ENCODE measurements at regions not wholly inside any gene's neighbourhood (a gene's known extent, or its start where the extent isn't known, plus 50 kb on each side); places are given as distances from the start of the nearest gene placed in this dataset.

- Mint-ChIP-seq H3K27ac (ENCODE audit: unreplicated experiment) (no peak overlapping the region), H3K4me3 (ENCODE audit: unreplicated experiment) (no peak overlapping the region)
Observed at GRCh38 chr6:153405931-153406330, 274.8 kb upstream of the RGS17 start.

GRCh38 chr6:153401751-153402150, 270.7 kb upstream of the RGS17 start:
- TF ChIP-seq CTCF (IDR thresholded peaks at IDR 0.05; ENCODE audit: partially characterized antibody, unreplicated experiment): no peak
- Mint-ChIP-seq H3K36me3 (ENCODE audit: unreplicated experiment) (no peaks in the 10 kb centered on the region), H3K4me3 (ENCODE audit: unreplicated experiment) (no peak overlapping the region), H3K4me1 (ENCODE audit: low read depth, unreplicated experiment) (no peaks in the 10 kb centered on the region), H3K9me3 (ENCODE audit: unreplicated experiment) (no peaks in the 10 kb centered on the region), H3K27me3 (ENCODE audit: unreplicated experiment) (no peaks in the 10 kb centered on the region), H3K27ac (ENCODE audit: unreplicated experiment) (no peak overlapping the region)
- DNase-seq: no peak

More at GRCh38 chr6:153405931-153406330, 274.8 kb upstream of the RGS17 start:
- Mint-ChIP-seq H3K4me1 (ENCODE audit: low read depth, unreplicated experiment) (no peaks in the 10 kb centered on the region), H3K27me3 (ENCODE audit: unreplicated experiment) (no peaks in the 10 kb centered on the region), H3K36me3 (ENCODE audit: unreplicated experiment) (no peaks in the 10 kb centered on the region), H3K9me3 (ENCODE audit: unreplicated experiment) (no peaks in the 10 kb centered on the region)
- no peak for DNase-seq
- TF ChIP-seq CTCF (IDR thresholded peaks at IDR 0.05; ENCODE audit: partially characterized antibody, unreplicated experiment): no peak

- no peak for TF ChIP-seq CTCF (IDR thresholded peaks at IDR 0.05; ENCODE audit: partially characterized antibody, unreplicated experiment)
- DNase-seq: no peak
- H3K4me3 Mint-ChIP-seq (ENCODE audit: unreplicated experiment): no peak overlapping the region
- no peaks in the 10 kb centered on the region for H3K27me3 Mint-ChIP-seq (ENCODE audit: unreplicated experiment)
- H3K4me1 Mint-ChIP-seq (ENCODE audit: low read depth, unreplicated experiment): no peaks in the 10 kb centered on the region
- no peaks in the 10 kb centered on the region for H3K9me3 Mint-ChIP-seq (ENCODE audit: unreplicated experiment)
- no peaks in the 10 kb centered on the region for H3K36me3 Mint-ChIP-seq (ENCODE audit: unreplicated experiment)
- H3K27ac Mint-ChIP-seq (ENCODE audit: unreplicated experiment): no peak overlapping the region
Observed at GRCh38 chr6:153392156-153392555, 261.1 kb upstream of the RGS17 start.

DNA sequence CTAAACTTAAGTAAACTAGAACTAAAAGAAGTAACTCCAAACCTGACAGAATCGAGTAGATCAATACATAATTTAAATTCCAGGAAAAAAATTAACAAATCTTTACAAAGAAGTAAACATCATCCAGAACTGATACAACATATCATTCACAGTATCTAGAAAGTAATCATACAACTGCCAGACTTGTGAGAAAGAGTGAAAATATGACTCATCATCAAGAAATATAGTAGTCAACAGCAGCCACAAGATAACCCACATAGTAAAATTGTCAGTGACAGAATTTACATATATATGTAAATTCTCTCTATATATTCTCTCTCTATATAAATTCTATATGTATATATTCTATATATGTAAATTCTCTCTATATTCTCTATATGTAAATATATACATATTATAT, 242.8 kb upstream of the RGS17 start:
- TF ChIP-seq CTCF (IDR thresholded peaks at IDR 0.05; ENCODE audit: partially characterized antibody, unreplicated experiment): no peak
- H3K36me3 Mint-ChIP-seq (ENCODE audit: unreplicated experiment): no peaks in the 10 kb centered on the region
- H3K9me3 Mint-ChIP-seq (ENCODE audit: unreplicated experiment): no peaks in the 10 kb centered on the region
- no peak overlapping the region for H3K27ac Mint-ChIP-seq (ENCODE audit: unreplicated experiment)
- H3K27me3 Mint-ChIP-seq (ENCODE audit: unreplicated experiment): peaks cover 2% of the 10 kb centered on the region
- H3K4me3 Mint-ChIP-seq (ENCODE audit: unreplicated experiment): no peak overlapping the region
- no peak for DNase-seq
- no peaks in the 10 kb centered on the region for H3K4me1 Mint-ChIP-seq (ENCODE audit: low read depth, unreplicated experiment)

GRCh38 chr6:153368131-153368530, 237.0 kb upstream of the RGS17 start:
- Mint-ChIP-seq H3K27me3 (ENCODE audit: unreplicated experiment) (peaks cover 2% of the 10 kb centered on the region), H3K4me3 (ENCODE audit: unreplicated experiment) (no peak overlapping the region), H3K4me1 (ENCODE audit: low read depth, unreplicated experiment) (no peaks in the 10 kb centered on the region)

More at GRCh38 chr6:153368131-153368530, 237.0 kb upstream of the RGS17 start:
- H3K27ac Mint-ChIP-seq (ENCODE audit: unreplicated experiment): no peak overlapping the region
- no peak for TF ChIP-seq CTCF (IDR thresholded peaks at IDR 0.05; ENCODE audit: partially characterized antibody, unreplicated experiment)
- no peaks in the 10 kb centered on the region for H3K36me3 Mint-ChIP-seq (ENCODE audit: unreplicated experiment)
- no peaks in the 10 kb centered on the region for H3K9me3 Mint-ChIP-seq (ENCODE audit: unreplicated experiment)
- DNase-seq: no peak
